ENCODE measurements at regions not wholly inside any gene's neighbourhood (a gene's known extent, or its start where the extent isn't known, plus 50 kb on each side); places are given as distances from the start of the nearest gene placed in this dataset.

- TF ChIP-seq CTCF (IDR thresholded peaks at IDR 0.05 in 2 of 3, conservative IDR thresholded peaks at IDR 0.05 in 1 of 3; ENCODE audit: borderline replicate concordance in 1 of 3, insufficient read depth in 1 of 3, low read depth in 2 of 3, low read length in 2 of 3): no peak
- TF ChIP-seq SP1 (IDR thresholded peaks at IDR 0.05; ENCODE audit: low read depth): no peak
- TF ChIP-seq RAD21 (IDR thresholded peaks at IDR 0.05; ENCODE audit: low read depth): no peak
- no peak for TF ChIP-seq POLR2AphosphoS5 (IDR thresholded peaks at IDR 0.05; ENCODE audit: low read depth, low read length)
These were observed 188.5 kb downstream of the URI1 start for GRCh38 chr19:30130356-30131122.
